DMS114 treated with DMSO at 0.1 percent for 48 hours (cell line): ENCODE measurements at regions not wholly inside any gene's neighbourhood (a gene's known extent, or its start where the extent isn't known, plus 50 kb on each side); places are given as distances from the start of the nearest gene placed in this dataset.

Source experiments
- DNase-seq: peaks from one replicate; lab custom pipeline; 2025; ENCODE audit not compliant: unreplicated experiment; lab: John Stamatoyannopoulos, UW

- no peak for DNase-seq
These were observed 488.1 kb upstream of the KLF12 start for GRCh38 chr13:74622284-74622683.

GRCh38 chr13:74620711-74621110 is 486.5 kb upstream of the KLF12 start:
- DNase-seq: no peak

GRCh38 chr13:74620308-74620707 is 486.1 kb upstream of the KLF12 start:
- DNase-seq: no peak

- no peak for DNase-seq
These were observed 463.3 kb upstream of the KLF12 start for GRCh38 chr13:74597526-74597925.

GRCh38 chr13:74596691-74597090 is 462.5 kb upstream of the KLF12 start:
- DNase-seq: no peak

GRCh38 chr13:74593688-74594087 is 459.5 kb upstream of the KLF12 start:
- no peak for DNase-seq

- no peak for DNase-seq
These were observed 452.6 kb upstream of the KLF12 start for GRCh38 chr13:74586847-74587246.

- no peak for DNase-seq
These were observed 442.2 kb upstream of the KLF12 start for GRCh38 chr13:74576420-74576819.

GRCh38 chr13:74575729-74576125 is 441.5 kb upstream of the KLF12 start:
- no peak for DNase-seq

GRCh38 chr13:74574964-74575728 is 440.9 kb upstream of the KLF12 start:
- DNase-seq: no peak

- no peak for DNase-seq
These were observed 439.4 kb upstream of the KLF12 start for GRCh38 chr13:74573654-74574053.

GRCh38 chr13:74571811-74572210 is 437.6 kb upstream of the KLF12 start:
- DNase-seq: no peak

- DNase-seq: no peak
These were observed 436.6 kb upstream of the KLF12 start for GRCh38 chr13:74570834-74571233.

- DNase-seq: no peak
These were observed 435.8 kb upstream of the KLF12 start for GRCh38 chr13:74570046-74570445.

GRCh38 chr13:74569251-74569650 is 435.0 kb upstream of the KLF12 start:
- DNase-seq: no peak

GRCh38 chr13:74567485-74567884 is 433.3 kb upstream of the KLF12 start:
- DNase-seq: no peak

- DNase-seq: no peak
These were observed 428.2 kb upstream of the KLF12 start for GRCh38 chr13:74562381-74562780.

GRCh38 chr13:74561155-74561554 is 427.0 kb upstream of the KLF12 start:
- DNase-seq: no peak

- DNase-seq: no peak
These were observed 426.1 kb upstream of the KLF12 start for GRCh38 chr13:74560325-74560724.

GRCh38 chr13:74557870-74558269 is 423.7 kb upstream of the KLF12 start:
- DNase-seq: no peak

GRCh38 chr13:74555651-74556420 is 421.6 kb upstream of the KLF12 start:
- DNase-seq: no peak

GRCh38 chr13:74555276-74555625 is 421.0 kb upstream of the KLF12 start:
- no peak for DNase-seq
